ENCODE measurements at regions not wholly inside any gene's neighbourhood (a gene's known extent, or its start where the extent isn't known, plus 50 kb on each side); places are given as distances from the start of the nearest gene placed in this dataset.

DNA sequence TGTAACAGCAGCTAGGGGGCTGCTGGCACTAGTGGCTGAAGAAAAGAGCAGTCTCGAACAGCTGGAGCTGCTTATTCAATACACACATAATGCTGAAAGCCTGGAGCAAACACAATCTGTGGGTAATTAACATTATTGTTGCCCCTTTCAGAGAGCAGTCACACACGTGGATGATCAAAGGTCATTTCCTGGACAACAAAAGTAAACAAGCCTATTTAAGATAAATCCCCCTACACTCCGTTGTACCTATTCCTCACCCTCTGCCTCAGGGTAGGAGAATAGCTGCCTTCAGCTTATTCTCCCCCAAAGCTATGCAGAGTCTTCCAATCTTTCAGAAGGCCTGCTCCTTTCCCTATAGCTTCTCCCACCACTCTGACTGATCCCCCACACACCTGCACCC is 803.9 kb downstream of the C4orf33 start:
- DNase-seq (ENCODE audit: low read depth), result no peak

DNA sequence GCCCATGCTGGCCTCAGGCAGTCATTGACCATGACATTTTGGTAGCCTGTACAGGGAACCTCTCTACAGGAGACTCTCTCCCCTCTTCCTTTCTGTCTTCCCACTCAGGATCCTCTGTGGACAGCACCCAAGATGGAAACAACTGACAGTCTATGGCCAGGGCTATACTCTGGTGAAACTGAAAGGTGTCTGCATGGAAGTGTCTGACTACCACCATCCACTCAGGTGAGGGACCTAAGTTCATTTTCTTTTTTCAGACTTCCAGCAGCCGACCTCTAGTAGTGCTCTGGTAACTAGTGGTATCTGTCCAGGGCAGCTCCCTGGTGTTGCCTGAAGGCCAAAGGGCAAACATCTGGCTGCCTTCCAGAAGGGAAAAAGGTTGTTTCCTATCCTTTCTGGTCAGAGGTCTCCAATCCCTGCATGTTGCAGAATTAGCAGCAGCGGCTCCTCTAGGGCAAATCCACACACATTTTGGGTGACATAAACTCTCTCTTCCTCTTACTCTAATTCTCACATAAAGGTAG is 804.5 kb downstream of the C4orf33 start:
- no peak for DNase-seq (ENCODE audit: low read depth)

DNA sequence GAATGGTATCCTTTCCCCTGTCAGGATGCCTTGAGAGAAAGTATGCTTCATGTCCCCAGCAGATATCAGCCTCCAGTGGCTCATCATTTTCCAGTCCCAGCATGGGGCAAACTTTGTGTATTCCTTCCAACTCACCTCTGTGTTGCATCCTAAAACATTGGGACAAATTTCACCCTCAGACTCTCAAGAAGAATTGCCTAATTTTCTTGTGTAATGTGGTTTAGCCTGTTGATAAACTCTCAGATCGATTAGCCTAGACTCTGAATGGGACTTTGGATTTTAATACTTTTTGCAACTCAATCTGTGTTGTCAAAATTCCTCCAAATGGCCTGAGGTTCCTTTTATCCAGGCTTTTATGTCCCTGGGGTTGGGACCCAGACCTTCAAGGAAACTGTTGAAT is 805.3 kb downstream of the C4orf33 start:
- no peak for DNase-seq (ENCODE audit: low read depth)

DNA sequence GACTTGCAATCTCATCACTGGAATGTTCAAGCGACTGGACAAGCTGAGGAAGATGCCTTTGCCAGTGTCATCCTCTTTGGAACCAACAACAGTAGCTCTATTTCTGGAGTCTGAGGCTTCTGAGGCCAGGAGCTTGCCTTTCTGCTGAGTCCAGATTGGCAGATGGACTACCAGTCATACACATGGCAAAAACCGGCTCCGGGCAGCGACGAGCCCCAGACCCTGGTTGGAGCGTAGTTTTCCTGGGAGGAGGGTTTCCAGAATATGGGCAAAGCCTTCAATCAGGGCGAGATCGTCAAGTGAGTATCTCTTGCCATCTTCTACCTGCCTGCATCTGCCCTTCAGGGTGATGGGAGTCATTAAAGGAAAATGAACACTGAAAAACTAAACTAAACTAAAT is 807.9 kb downstream of the C4orf33 start:
- no peak for DNase-seq (ENCODE audit: low read depth)

DNA sequence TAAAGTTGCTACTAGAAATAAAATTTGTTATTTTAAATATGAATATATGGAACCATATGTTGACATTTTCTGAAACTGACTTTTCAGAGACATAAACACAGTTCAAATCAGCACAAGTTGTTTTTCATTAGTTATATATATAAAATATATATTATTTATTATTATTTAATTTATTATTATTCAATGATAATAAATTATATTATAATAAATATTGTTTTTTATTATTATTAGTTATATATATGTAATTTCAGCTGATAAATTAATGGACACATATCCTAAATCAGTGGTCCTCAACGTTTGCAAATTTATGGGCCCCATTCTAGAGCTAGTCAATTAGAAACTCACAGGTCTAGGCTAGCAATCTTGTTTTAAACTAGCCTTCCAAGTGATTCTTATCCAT is 809.3 kb downstream of the C4orf33 start:
- no peak for DNase-seq (ENCODE audit: low read depth)

DNA sequence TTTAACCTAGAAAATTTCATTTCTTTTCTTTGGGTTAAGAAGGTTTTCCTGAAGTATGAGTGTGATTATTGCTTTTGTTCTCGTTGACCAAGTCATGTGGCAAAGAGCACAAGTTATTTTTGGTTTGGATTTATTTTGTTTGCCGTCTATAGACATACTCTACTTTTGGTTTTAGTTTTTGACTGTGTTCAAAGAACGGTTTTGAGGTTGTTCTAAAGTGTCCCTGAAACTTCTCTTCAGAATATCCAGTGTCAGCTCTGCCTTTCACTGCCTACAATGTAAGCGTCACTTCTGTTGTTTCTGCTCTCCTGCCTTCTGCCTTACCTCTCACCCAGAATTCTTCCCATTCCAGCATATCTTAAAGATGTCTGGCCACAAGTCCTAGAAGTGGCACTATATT is 812.2 kb downstream of the C4orf33 start:
- DNase-seq (ENCODE audit: low read depth), result no peak

DNA sequence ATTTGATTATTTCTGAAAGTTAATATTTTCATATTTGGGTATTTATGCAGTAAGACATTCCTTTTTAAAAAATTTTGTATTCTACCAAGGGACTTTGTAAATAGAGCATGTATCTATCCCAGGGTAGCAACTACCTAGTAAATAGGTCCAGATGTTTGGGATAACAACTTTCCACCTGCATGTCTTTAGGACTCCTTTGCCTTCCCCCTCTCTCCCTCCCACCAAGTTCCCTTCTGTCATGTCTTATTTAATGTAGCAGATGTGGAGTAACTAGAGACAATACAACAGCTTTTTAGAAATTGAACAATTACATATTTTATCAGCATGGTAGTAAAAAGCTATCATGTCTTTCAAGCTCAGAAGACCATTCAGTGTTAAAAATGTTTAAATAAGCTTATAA is 821.0 kb downstream of the C4orf33 start:
- no peak for DNase-seq (ENCODE audit: low read depth)

DNA sequence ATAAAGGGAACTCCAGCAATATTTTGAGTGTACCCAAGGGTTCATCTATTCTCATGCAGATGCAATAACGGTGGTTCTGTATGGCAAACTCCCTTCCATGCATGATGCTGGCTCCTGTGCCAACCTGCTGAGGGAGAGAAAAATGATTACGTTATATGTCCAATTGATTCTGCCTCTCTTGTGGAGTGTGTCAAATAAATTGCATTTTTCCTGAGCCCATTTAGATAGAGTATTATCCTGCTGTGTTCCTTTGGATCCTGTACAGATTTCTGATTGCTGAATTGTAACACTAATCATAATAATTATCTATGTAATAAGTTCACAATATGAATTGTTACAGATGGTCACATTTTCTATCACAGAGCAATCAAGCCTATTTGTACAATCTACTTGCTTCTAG is 821.7 kb downstream of the C4orf33 start:
- DNase-seq (ENCODE audit: low read depth), result no peak

DNA sequence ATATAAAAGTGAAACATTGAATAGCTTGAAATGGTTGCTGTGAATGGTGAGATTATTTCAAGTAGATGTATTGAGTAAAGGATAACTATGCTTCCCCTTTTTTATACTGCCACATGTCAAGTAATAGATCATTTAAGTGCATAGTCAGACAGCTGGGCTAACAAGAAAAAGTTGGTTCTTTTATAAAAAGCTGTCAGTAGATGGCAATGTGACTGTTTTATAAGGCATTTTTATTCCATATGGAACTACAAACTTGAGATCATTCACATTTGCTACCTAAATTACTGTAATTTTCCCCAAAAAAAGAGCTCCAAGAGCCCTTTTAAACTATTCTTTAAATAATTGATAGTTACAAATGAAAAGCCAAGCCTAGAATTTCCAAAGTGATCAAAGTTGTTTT is 831.0 kb downstream of the C4orf33 start:
- no peak for DNase-seq (ENCODE audit: low read depth)

DNA sequence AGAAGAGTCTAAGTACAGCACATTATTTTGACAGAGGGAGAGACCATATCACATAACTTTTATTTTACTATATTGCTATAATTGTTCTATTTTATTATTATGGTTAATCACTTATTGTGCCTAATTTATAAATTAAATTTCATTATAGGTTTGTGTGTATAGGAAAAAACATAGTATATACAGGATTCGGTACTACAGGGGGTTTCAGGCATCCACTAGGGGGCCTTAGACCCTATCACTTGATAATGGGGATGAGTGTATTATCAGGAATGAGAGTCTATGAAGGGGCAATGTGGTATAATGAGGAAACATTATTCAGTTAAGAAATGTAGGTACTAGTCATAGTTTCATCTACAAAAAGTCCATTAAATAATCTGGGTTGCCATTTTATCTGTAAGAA is 833.1 kb downstream of the C4orf33 start:
- no peak for DNase-seq (ENCODE audit: low read depth)

DNA sequence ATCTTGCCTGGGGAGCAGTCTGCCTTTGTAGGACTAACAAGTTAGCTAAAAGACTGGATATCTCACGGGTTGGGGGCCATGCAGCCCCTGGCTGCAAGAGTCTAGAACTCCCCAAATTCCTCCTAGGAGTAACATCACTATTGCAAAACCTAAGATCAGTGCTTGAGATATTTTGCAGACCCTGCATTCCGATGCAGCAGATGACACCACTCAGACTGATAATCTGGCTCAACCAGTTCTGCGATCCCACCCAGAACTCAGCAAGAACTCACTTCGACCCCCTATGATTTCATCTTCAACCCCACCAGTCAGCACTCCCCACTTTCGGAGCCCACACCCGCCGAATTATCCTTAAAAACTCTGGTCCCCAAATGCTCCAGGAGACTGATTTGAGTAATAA is 834.0 kb downstream of the C4orf33 start:
- DNase-seq (ENCODE audit: low read depth), result no peak

DNA sequence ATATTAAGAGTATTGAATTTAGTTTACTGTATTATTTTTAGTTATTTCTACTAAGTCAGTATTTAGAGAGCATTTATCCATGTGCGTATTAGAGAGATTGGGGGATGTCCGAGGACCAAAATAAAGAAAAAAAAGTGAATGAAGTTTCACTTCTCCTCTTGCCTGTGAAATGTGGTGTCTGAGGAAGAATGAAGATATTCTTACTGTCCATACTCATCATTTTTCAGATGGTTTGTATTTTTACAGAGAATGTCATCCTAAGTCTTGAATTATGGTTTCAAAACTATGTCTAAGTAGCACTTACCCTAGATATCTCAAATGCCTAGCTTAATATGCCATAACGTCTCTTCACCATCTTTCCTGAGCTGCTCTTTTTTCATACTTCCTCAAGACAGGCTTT is 854.3 kb downstream of the C4orf33 start:
- DNase-seq (ENCODE audit: low read depth), result no peak

DNA sequence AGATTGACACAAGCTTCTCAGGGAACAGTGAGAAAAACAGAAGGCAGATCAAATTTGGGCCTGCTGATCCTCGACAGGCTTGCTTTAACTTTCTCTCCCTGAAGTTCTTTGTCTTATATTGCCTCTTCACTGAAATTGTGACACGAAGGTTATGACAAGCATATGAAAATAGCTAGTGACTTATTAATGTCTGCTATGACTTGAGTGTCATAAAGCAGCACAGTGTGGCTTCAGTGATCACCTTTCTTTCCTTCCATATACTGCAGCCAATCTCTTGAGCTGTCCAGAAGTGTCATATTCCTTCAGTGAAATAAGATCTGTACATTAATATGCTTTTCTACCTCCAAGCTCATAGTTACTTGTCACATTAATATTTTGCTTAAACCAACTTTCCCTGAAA is 870.2 kb downstream of the C4orf33 start:
- DNase-seq (ENCODE audit: low read depth), result no peak

DNA sequence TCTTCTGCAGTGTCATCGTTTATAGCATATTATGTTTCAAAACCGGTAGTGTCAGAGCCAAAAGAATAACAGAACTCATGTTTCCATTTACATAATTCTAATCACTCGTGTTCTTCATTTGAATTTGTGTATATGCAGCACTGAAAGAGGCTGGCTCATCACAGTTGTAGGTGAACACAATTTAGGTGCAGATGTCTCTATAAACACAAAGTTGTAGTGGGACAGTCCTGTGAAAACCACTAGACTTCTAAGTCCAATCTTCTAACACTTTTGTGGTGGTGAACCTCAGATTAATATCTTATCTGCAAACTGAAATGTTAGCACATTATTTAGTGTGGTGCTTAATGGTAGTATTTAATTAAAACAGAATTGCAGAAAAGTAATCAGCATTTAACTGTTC is 872.4 kb downstream of the C4orf33 start:
- DNase-seq (ENCODE audit: low read depth), result no peak

DNA sequence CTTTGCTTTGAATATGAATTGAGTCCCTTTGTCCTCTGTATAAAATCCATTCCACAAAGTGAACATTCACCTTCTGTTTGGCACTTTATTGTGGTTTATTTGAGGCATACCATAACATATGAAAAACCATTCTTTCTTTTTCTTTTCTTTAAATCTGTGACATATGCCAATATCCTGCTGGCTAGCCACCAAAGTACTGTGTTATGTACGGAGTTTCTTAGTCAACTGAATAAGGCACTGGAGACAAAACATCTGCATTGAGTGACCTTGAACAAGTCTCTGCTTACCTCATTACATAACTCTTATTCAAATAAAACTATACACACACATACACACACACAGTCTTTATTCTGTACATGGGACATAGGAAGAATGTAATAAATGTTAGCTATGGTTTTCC is 872.8 kb downstream of the C4orf33 start:
- DNase-seq (ENCODE audit: low read depth), result no peak

DNA sequence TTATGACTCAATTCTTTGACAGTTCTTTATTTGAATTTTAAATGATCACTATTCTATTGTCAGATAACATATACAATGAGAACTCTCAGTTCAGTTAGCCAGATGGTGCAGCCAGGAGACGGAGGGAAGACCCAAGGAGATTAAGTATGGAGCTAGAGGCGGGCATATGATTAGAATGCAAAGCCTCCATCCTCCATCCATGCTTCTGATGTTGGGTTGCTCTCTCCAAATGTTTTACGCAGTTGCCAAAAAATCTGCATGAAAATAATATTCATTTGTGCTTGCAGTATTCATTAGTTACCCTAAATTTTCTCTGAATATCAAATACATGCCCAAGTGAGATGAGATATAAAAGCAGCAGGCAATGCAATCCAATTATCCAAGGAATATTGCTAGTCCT is 874.8 kb downstream of the C4orf33 start:
- DNase-seq (ENCODE audit: low read depth), result no peak

DNA sequence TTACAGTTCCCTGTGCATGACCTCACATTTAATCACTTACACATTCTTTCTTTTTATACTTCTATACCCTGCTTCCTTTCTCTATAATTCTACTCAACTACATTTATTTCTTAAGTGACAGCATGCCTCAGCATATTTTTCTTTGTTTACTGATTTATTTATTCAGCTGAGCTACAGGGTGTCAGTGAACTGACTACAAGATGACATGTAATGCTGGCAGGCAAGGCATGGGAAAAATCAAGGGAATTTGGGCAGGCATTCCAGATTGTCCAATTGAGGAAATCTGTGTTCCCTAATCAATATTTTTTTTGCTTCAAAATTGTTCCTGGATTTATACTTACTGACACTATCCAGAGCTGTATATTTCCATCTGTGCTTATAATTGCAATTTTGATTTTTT is 875.5 kb downstream of the C4orf33 start:
- DNase-seq (ENCODE audit: low read depth), result no peak

DNA sequence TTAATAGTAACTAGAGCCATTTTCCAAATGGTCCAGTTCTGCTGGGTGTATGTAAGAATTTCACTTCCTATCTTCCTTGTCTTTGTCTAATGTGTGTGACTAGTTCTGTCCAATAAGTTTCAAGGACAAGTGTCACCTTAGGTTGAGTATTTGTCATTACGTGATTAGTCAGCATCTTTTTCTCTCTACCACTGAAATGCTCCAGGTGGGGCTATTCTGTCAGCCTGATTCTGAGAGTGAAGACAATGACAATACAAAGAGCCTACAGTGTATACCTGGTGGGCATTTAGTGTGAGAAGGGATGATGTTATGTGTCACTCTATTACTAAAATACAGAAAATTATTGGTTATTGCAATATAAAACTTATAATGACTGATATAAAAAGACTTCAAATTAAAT is 876.3 kb downstream of the C4orf33 start:
- DNase-seq (ENCODE audit: low read depth), result no peak

DNA sequence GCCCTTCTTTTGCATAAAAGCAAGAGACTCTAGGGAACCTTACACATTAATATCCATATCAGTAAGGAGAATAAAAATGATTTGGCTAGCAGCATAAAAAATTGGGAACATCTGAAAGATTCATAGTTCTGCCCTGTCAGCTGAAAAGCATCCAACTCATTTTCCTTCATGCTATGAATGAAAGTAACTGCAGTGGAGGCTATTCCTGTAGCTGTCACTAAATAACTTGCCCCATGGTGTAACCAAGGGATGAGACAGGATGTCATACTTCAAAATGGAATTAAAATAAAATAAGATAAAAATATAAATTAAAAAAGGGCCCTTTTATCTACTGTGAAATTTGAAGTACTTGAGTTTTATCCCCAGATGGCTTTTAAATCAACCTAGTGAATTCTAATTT is 878.8 kb downstream of the C4orf33 start:
- no peak for DNase-seq (ENCODE audit: low read depth)

DNA sequence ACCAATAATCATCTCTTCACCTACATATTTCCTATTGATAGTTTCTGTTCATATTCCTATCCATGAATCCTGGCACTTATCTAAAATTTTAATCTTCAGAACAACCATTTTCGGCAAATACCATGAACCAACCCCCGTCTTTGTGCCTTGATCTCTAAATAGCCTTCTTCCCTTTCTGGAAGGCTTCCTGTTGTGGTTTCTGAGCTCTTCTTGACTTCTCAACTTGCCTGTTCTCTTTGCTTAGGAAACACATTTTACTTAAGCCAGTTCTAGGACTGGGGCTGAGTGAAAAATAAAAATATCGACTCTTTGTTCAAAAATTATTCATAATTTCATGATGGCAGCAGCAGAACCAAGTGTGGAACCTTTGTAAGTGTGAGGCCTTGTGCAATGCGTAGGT is 882.4 kb downstream of the C4orf33 start:
- no peak for DNase-seq (ENCODE audit: low read depth)

DNA sequence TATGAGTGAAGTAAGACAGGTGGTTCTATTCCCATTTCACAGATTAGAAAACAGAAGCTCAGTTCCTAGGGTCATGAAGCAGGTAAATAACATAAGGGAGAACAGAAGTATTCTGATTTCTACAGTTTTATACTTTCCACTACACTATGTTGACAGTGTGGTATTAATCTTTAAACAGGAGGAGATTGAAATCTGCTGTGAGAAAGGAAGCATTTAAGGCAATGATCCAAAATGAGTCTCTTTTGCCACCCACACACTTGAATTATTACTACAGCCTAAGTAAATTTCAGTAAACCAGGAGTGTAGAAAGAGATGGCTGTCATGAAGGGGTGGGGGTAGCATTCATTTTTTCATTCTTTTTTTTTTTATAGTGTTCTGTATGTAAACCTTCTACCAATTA is 893.0 kb downstream of the C4orf33 start:
- no peak for DNase-seq (ENCODE audit: low read depth)

DNA sequence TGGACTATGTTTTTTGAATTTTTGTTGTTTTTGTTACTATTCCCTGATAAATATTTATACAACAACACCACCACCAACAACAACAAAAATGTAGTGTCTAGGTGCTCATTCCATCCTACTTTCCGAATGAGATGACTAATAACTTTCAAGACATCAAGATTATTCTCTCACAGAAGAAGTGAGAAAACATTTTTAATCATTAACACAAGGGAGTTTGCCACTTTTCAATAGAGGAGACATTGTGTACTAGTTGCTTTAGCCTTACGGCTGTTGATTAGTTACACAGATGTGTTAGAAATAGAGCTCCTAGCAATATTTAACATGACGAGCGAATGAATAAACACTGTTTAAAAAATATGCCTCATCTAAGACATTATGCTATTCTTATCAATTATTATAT is 898.8 kb downstream of the C4orf33 start:
- no peak for DNase-seq (ENCODE audit: low read depth)

DNA sequence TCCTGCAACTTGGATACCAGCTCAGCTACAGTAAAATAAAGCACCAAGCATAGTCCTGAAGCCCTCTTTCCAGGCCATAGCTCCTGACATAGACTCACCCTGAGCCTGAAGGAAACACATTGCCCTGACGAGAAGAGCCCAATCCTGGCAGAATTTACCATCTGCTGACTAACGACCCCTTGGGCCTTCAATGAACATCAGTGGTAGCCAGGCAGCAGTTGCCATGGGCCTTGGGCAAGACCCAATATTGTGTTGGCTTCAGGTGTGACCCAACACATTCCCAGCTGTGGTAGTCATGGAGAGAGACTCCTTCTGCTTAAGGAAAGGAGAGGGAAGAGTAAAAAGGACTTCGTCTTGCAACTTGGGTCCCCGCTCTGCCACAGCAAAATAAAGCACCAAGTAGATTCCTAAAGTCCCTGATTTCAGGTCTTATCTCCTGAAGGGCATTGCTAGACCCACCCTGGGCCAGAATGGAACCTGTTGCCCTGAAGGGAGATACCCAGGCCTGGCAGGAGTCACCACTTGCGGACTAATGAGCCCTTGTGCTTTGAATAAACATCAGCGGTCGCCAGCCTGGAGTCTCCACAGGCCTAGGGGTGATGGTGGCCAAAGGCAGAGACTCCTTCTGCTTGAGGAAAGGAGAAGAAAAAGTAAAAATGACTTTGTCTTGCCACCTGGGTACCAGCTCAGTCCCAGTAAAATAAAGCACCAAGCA is 902.6 kb downstream of the C4orf33 start:
- DNase-seq (ENCODE audit: low read depth), result no peak

DNA sequence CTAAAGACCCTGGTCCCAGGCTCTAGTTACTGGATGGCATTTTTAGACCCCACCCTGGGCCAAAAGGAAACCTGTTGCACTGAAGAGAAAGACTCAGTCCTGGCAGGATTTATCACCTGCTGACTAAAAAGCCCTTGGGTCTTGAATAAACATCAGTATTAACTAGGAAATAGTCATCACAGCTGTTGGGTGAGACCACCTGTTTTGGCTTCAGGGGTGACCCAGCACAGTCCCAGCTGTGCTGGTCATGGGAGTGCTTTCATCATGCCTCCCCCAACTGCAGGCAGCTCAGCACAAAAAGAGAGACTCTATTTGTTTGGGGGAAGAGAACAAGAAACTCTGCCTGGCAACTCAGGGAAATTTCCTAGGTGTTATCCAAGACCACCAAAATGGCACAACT is 903.2 kb downstream of the C4orf33 start:
- DNase-seq (ENCODE audit: low read depth), result no peak

DNA sequence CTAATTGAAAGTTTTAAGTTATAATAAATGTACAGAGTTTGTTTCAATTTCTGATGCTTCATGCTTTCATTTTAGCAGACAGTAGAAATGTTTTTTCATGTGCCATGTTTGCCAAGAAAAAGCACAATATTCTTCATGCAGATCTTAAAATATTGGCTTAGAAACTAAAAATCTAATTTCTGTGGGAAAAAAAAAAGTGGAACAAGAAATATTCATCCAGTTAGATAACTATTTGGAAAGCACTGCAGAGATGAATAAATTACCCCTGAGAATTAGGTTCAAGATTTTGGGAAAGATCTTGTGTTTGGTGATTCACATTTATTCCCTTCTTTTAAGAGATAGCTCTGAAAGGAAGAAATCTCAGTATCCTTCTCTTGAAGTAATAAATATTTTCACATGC is 912.5 kb downstream of the C4orf33 start:
- no peak for DNase-seq (ENCODE audit: low read depth)
